ENCODE measurements at regions not wholly inside any gene's neighbourhood (a gene's known extent, or its start where the extent isn't known, plus 50 kb on each side); places are given as distances from the start of the nearest gene placed in this dataset.

GRCh38 chr1:232508130-232508701, 121.7 kb downstream of the SIPA1L2 start:
- H3K4me1 ChIP-seq (ENCODE audit: control insufficient read depth, insufficient read depth, low read length), result no peaks in the 10 kb centered on the region
- ChIA-PET CTCF (interaction anchor here (0.6 to 1.7 kb wide), 2 partner anchors 119 kb away, joined by 3 to 4 read pairs; no protein-coding TSS in a partner anchor), POLR2A (no interaction called here)
- H3K36me3 ChIP-seq (ENCODE audit: control insufficient read depth, insufficient read depth, low read length), result no peaks in the 10 kb centered on the region
- BruUV-seq (replicated peaks), result no TSS peak
- H3K4me3 ChIP-seq (ENCODE audit: low read depth in 2 of 2, low read length in 2 of 2), result no peak overlapping the region
- no peaks in the 10 kb centered on the region for H3K9me3 ChIP-seq (ENCODE audit: control insufficient read depth, insufficient read depth, low read depth, low read length)
- no peak for TF ChIP-seq TCF7L2 (IDR thresholded peaks at IDR 0.05; ENCODE audit: low read depth, low read length)
- TF ChIP-seq POLR2AphosphoS5 (IDR thresholded peaks at IDR 0.05; ENCODE audit: low read depth, low read length), result no peak
- TF ChIP-seq CTCF (IDR thresholded peaks at IDR 0.05), result no peak
- no peak for TF ChIP-seq REST (IDR thresholded peaks at IDR 0.05; ENCODE audit: insufficient read depth in 1 of 2, low read depth in 2 of 2, low read length in 1 of 2)
- no peak for TF ChIP-seq SIN3A (IDR thresholded peaks at IDR 0.05; ENCODE audit: borderline replicate concordance, insufficient read depth, low read depth, low read length)
- DNase-seq (ENCODE audit: low read depth, low spot score) (no peak), ATAC-seq (peak; percentile 70)
- in situ Hi-C loops (cut with HindIII; ENCODE audit: low pct_unique_long_range_greater_than_20kb, low sequenced_read_pairs) (no loop called here), intact Hi-C loops (cut with micrococcal nuclease; ENCODE audit: unreplicated experiment) (loop anchor here (10.0 kb wide), 1 partner anchor 117 kb away; no protein-coding TSS in a partner anchor)
- no peaks in the 10 kb centered on the region for H3K27me3 ChIP-seq (ENCODE audit: control insufficient read depth, insufficient read depth, low read length)
- H3K27ac ChIP-seq (ENCODE audit: low read length), result no peak overlapping the region

- no peak for DNase-seq (ENCODE audit: low read depth, low spot score)
- no peak overlapping the region for H3K27ac ChIP-seq (ENCODE audit: low read length)
- no peaks in the 10 kb centered on the region for H3K27me3 ChIP-seq (ENCODE audit: control insufficient read depth, insufficient read depth, low read length)
- no peaks in the 10 kb centered on the region for H3K4me1 ChIP-seq (ENCODE audit: control insufficient read depth, insufficient read depth, low read length)
- ATAC-seq, result no peak
- ChIA-PET CTCF (interaction anchor here (0.6 kb wide), 1 partner anchor 120 kb away, joined by 4 read pairs; no protein-coding TSS in a partner anchor), POLR2A (no interaction called here)
- no TSS peak for BruUV-seq (replicated peaks)
- H3K36me3 ChIP-seq (ENCODE audit: control insufficient read depth, insufficient read depth, low read length), result no peaks in the 10 kb centered on the region
- no peaks in the 10 kb centered on the region for H3K9me3 ChIP-seq (ENCODE audit: control insufficient read depth, insufficient read depth, low read depth, low read length)
- in situ Hi-C loops (cut with HindIII; ENCODE audit: low pct_unique_long_range_greater_than_20kb, low sequenced_read_pairs) (no loop called here), intact Hi-C loops (cut with micrococcal nuclease; ENCODE audit: unreplicated experiment) (loop anchor here (10.0 kb wide), 1 partner anchor 117 kb away; no protein-coding TSS in a partner anchor)
- TF ChIP-seq CTCF (IDR thresholded peaks at IDR 0.05) (no peak), SIN3A (IDR thresholded peaks at IDR 0.05; ENCODE audit: borderline replicate concordance, insufficient read depth, low read depth, low read length) (no peak), REST (IDR thresholded peaks at IDR 0.05; ENCODE audit: insufficient read depth in 1 of 2, low read depth in 2 of 2, low read length in 1 of 2) (no peak), POLR2AphosphoS5 (IDR thresholded peaks at IDR 0.05; ENCODE audit: low read depth, low read length) (no peak), TCF7L2 (IDR thresholded peaks at IDR 0.05; ENCODE audit: low read depth, low read length) (no peak)
- no peak overlapping the region for H3K4me3 ChIP-seq (ENCODE audit: low read depth in 2 of 2, low read length in 2 of 2)
Measured at GRCh38 chr1:232507571-232507970, 122.4 kb downstream of the SIPA1L2 start.
